GM12892 (cell line): ENCODE measurements at regions not wholly inside any gene's neighbourhood (a gene's known extent, or its start where the extent isn't known, plus 50 kb on each side); places are given as distances from the start of the nearest gene placed in this dataset.

Experiments
- POLR2A ChIP-seq: IDR thresholded peaks from 2 replicates; pipeline ENCODE4 v1.6.1; 2011; ENCODE audit warnings: low read depth, low read length, control low read depth
- POLR2AphosphoS5 ChIP-seq: IDR thresholded peaks from 2 replicates; pipeline ENCODE4 v1.6.1; 2011; ENCODE audit warnings: low read depth, low read length, control low read depth
- TAF1 ChIP-seq: IDR thresholded peaks from 2 replicates; pipeline ENCODE4 v1.6.1; 2011; ENCODE audit warnings: low read depth, mild to moderate bottlenecking, control low read depth, low read length, borderline replicate concordance

DNA sequence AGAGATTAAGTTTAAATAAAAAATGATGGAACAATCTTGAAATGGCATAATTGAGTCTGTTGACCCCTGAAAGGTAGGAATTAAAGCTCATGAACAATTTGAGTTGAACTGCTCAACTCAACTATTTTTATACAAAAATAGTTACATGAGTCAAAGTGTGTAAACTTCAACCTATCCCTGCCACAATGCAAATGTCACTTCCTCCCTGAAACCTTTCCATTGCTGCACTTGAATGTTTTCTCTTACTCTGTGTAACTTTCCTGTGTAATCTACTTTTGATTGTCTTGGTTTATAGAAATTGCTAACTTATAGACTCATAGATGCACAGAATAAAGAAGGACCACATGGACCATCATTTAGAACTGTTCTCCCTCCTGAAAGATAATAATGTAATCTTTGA is 218.5 kb downstream of the GBA3 start:
- TF ChIP-seq POLR2A (no peak), TAF1 (no peak), POLR2AphosphoS5 (no peak)
